ENCODE measurements at regions not wholly inside any gene's neighbourhood (a gene's known extent, or its start where the extent isn't known, plus 50 kb on each side); places are given as distances from the start of the nearest gene placed in this dataset.

- no peak for TF ChIP-seq CTCF (IDR thresholded peaks at IDR 0.05; ENCODE audit: low read depth, low read length)
- TF ChIP-seq EZH2phosphoT487 (IDR thresholded peaks at IDR 0.05; ENCODE audit: low read depth) = no peak
Observed at GRCh38 chr2:3121601-3122000, 256.0 kb downstream of the EIPR1 start.
